HG03378 (cell line): ENCODE measurements at regions not wholly inside any gene's neighbourhood (a gene's known extent, or its start where the extent isn't known, plus 50 kb on each side); places are given as distances from the start of the nearest gene placed in this dataset.

Experiments used
- ATAC-seq: cut with Tn5 transposase; IDR thresholded peaks from one replicate; pipeline ENCODE4 v1.9.1; 2021; ENCODE audit warnings: mild to moderate bottlenecking, moderate library complexity; ENCODE audit not compliant: unreplicated experiment

- ATAC-seq, result no peak
Observed at GRCh38 chr2:104788742-104789455, 65.0 kb upstream of the POU3F3 start.

DNA sequence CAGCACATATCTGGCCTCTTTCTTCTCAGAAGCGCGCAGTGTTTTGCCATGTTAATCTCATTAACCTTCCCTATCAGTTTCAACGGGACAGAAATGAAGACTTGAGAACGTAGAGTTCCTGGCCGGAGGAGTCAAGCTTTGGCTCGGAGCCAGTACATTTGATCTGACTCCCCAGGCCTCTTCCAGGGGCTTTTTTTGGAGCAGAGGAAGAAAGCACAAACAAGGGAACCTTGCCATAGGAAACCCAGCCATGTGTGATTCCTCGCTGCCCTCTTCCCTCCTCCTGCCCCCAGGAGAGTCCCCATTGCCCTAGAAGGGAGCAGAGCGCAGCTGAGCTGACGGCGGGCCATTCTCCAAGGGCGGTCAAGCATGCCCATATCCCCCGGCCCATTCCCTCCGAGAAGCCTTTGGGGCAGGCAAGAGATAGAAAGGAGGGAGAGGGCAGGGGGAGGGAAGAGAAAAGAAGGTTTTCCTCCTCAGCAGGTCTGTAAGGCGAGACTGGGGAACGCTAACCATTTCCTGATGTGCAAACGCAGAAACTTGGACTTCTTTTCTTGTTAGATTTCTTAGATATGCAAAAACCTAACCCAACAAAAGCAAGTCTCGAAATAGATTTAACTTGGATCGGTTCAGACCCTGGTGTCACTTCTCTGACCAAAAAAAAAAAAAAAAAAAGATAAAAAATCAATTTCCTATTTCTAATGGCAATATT, 63.7 kb upstream of the POU3F3 start:
- ATAC-seq, result no peak

DNA sequence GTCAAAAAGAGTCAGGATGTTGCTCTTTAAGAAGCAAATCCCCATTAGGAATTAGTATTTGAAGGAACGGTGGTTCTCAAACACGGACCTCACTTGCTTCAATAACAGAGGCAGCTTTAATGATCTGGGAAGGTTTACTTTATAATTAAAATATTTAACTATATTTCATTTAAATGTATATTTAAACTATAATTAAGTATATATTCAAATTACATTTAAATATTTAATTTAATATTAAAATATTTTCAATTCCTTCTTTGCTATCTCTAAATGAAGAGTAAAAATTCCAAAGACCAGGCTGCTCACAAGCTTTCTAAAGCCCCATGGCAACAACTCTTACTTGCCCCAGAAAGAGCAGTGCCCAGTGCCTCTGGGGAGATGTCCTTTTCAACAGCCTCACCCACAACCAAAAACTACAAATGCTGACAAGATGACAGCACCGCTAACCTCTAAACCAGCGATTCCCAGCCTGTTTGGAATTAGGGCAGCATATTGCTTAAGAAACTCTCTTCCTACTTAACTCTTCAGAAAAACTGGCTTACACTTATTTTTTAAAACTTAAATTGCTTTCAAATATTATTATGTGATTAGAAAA, 62.9 kb upstream of the POU3F3 start:
- ATAC-seq, result no peak

GRCh38 chr2:104793966-104794365, 59.9 kb upstream of the POU3F3 start:
- no peak for ATAC-seq

DNA sequence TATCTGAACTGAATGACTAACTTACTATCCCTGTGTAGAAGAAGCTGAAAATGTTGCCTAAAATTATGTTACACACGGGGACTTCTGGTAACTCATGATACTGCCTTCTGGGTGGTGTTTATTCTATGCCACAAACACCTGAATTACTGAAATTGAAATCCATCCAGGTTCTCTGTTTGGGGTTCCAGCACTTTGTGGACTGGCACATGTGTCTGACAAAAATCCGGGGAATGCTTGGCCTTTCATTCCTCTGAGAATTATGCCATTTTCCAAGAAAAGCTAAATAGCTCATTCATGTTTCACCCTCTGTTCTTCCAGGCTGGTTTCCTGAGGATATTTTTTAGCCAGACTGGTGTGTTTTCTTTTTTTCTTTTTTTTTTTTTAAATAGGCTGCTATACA, 59.5 kb upstream of the POU3F3 start:
- no peak for ATAC-seq
